Heart right ventricle (tissue), 16 donors: ENCODE measurements at regions not wholly inside any gene's neighbourhood (a gene's known extent, or its start where the extent isn't known, plus 50 kb on each side); places are given as distances from the start of the nearest gene placed in this dataset.

Source experiments
- ATAC-seq, 8 donors: fragments of 200-7000 bp; cut with Tn5 transposase; one replicate each; pipeline ENCODE4 v1.9.1; 2020; ENCODE audit warnings: mild to moderate bottlenecking in 8 of 8, moderate library complexity in 8 of 8, moderate number of reproducible peaks in 1 of 8
- DNase-seq, 2 donors: peaks; one replicate each; pipeline ENCODE4 v3.0.0-alpha.2; 2020
- H3K27ac ChIP-seq, 10 donors: fragments of 200-600 bp; sonication (generic) in 2 of 10; one replicate each; pipeline versions ENCODE4 v1.5.0 to v1.8.0; 2020 to 2022; ENCODE audit warnings: mild to moderate bottlenecking in 3 of 10
- H3K27me3 ChIP-seq, 7 donors: fragments of 200-600 bp; one replicate each; pipeline ENCODE4 v1.8.0; 2021 to 2022; ENCODE audit warnings: mild to moderate bottlenecking in 2 of 7
- H3K36me3 ChIP-seq, 9 donors: fragments of 200-600 bp; sonication (generic) in 1 of 9; one replicate each; pipeline versions ENCODE4 v1.5.0 to v1.8.0; 2020 to 2022; ENCODE audit warnings: mild to moderate bottlenecking in 2 of 9
- H3K4me1 ChIP-seq, 9 donors: fragments of 200-600 bp; sonication (generic) in 1 of 9; one replicate each; pipeline versions ENCODE4 v1.5.0 to v1.8.0; 2020 to 2022; ENCODE audit warnings: mild to moderate bottlenecking in 4 of 9
- H3K4me3 ChIP-seq, 10 donors: fragments of 200-600 bp; sonication (generic) in 2 of 10; one replicate each; pipeline versions ENCODE4 v1.5.0 to v1.8.0; 2020 to 2022; ENCODE audit warnings: mild to moderate bottlenecking in 7 of 10, moderate library complexity in 2 of 10
- H3K9me3 ChIP-seq, 11 donors: fragments of 200-600 bp in 10 of 11; sonication (generic) in 2 of 11; one replicate each; pipeline versions ENCODE4 v1.5.0 to v1.8.0; 2013 to 2022; ENCODE audit warnings: mild to moderate bottlenecking in 2 of 11, control low read depth in 1 of 11, moderate library complexity in 1 of 11
- WGBS, 2 donors: extraction: QIAGEN DNeasy Blood & Tissue Kit; methylation state at CpG; one replicate each; pipeline ENCODE4 v1.1.7; 2013; ENCODE audit warnings: inconsistent platforms in 1 of 2; 5-methylcytosine and 5-hydroxymethylcytosine counted together
- intact Hi-C, 10 donors: fragments of 100-400 bp; cut with DNase I; formaldehyde crosslinking; loops; one replicate each; pipeline versions ENCODE4 v1.11.1 to v1.14.2; 2022
- TF ChIP-seq, protein P1 (sequence below), 9 donors: fragments of 200-600 bp; sonication (generic) in 2 of 9; IDR thresholded peaks; one replicate each; pipeline versions ENCODE4 v1.5.0 to v1.8.0; 2021 to 2022; ENCODE audit warnings: antibody characterized with exemption in 9 of 9, mild to moderate bottlenecking in 5 of 9, moderate library complexity in 1 of 9
- donor health status: Arrhythmogenic right ventricular cardiomyopathy.
- donor health status: ischemic (EF 13 %, LVEDD 7.1; RV severe dilation, severe dysfunction).
- donor health status: healthy with polysubstance abuse.
- donor health status: DM: no; HTN: yes; CAD: no.
- donor health status: DM: no; HTN: no; CAD: no.
- donor health status: ischemic (EF 25% LVEDD 6.9; RV normal size, moderate dysfunction).
- donor health status: ischemic (EF 25% LVEDD 5.7; RV mildly dilated, moderate dysfunction).
- donor health status: healthy.
- donor health status: DM: yes; HTN: yes; CAD: no.
- donor health status: Ischemic cardiomyopathy.
- donor health status: ischemic (EF 35%, LVEDD 5.7; RV mildly dilated, moderate dysfunction).
- donor health status: nonischemic (EF 11% LVEDD 7.7; RV severe dilation, severe dysfunction).
- donor health status: DM: yes; HTN: yes; CAD: no.
- donor health status: PGD.
- donor health status: ischemic (EF 29% LVEDD 5.4; RV normal size, mild dysfunction).
- donor health status: nonischemic (EF 23%, LVEDD 6.1; RV moderate dilation, normal function).

- Histone ChIP-seq H3K27ac (no peak overlapping the region), H3K4me1 (peaks cover 0 to 21% (median 12%) of the 10 kb centered on the region in 9 donors), H3K27me3 (no peaks in the 10 kb centered on the region), H3K36me3 (no peaks in the 10 kb centered on the region), H3K9me3 (peaks cover 0 to 11% (median 0%) of the 10 kb centered on the region in 11 donors), H3K4me3 (no peak overlapping the region)
- TF ChIP-seq, protein P1, sequence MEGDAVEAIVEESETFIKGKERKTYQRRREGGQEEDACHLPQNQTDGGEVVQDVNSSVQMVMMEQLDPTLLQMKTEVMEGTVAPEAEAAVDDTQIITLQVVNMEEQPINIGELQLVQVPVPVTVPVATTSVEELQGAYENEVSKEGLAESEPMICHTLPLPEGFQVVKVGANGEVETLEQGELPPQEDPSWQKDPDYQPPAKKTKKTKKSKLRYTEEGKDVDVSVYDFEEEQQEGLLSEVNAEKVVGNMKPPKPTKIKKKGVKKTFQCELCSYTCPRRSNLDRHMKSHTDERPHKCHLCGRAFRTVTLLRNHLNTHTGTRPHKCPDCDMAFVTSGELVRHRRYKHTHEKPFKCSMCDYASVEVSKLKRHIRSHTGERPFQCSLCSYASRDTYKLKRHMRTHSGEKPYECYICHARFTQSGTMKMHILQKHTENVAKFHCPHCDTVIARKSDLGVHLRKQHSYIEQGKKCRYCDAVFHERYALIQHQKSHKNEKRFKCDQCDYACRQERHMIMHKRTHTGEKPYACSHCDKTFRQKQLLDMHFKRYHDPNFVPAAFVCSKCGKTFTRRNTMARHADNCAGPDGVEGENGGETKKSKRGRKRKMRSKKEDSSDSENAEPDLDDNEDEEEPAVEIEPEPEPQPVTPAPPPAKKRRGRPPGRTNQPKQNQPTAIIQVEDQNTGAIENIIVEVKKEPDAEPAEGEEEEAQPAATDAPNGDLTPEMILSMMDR (IDR thresholded peaks at IDR 0.05), result no peak
- intact Hi-C loops, result no loop called here
- DNase-seq (no peak), ATAC-seq (no peak)
- WGBS, 2 donors, result 97 to 99% methylated on average over 8 of the region's 8 CpGs
Observed at GRCh38 chr5:124257048-124257447, 489.4 kb downstream of the ZNF608 start.

DNA sequence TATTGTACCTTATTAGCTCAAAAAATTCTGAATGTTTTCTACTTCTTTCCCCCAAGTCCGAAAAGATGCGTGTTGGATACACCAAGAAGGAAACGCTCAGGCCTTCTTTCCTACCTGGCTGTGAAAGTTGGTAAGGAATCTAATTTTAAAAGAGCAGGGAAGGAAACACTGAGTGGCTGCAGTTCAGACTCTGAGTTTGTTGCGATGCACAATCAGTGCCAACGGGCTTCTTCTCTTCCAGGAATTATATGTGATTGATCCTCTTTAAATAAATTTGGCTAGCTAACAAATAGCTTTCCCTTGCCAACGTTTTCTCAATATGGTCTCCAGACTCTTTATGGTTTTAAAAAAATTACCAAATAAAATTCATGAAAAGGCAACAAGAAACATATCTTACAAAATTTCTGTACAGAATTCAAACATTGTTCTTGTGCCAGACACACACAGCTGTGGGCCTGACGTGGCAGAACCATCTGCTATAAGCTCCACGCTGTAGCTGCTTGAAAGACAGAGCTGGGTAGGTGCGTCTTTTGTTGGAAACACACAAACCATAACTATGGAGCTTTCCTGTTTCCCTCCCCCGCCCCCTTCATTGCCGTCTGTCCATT is 493.1 kb downstream of the ZNF608 start:
- peaks cover 0 to 20% (median 10%) of the 10 kb centered on the region in 9 donors for H3K4me1 ChIP-seq
- TF ChIP-seq, protein P1 (IDR thresholded peaks at IDR 0.05), result no peak
- no peaks in the 10 kb centered on the region for H3K36me3 ChIP-seq
- H3K4me3 ChIP-seq, result no peak overlapping the region
- intact Hi-C loops, result no loop called here
- DNase-seq, result no peak
- peaks cover 0 to 19% (median 2%) of the 10 kb centered on the region in 11 donors for H3K9me3 ChIP-seq
- H3K27ac ChIP-seq, result no peak overlapping the region
- no peaks in the 10 kb centered on the region for H3K27me3 ChIP-seq
- 64 to 76% methylated on average over 11 of the region's 11 CpGs for WGBS, 2 donors
- no peak for ATAC-seq

DNA sequence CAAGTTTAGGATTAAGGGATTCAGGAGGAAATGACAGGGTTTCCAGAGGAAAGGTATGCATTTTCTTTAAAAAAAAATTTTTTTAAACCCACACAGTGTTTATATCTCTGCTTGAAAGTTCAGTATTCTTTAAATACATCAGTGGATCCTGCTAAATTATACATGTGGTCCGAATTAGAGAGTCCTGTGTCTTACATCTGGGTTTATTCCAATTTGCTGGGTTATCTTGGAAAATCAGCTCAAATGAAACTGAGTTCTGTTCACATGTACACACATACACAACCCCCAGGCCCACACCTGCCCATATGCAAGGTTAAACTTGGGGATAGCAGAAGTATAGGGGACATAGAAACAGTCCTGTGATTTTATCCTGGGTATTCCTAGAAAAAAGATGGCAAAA is 493.7 kb downstream of the ZNF608 start:
- 90% methylated on average over 1 of the region's 1 CpG for WGBS, 2 donors
- TF ChIP-seq, protein P1 (IDR thresholded peaks at IDR 0.05), result no peak
- Histone ChIP-seq H3K36me3 (no peaks in the 10 kb centered on the region), H3K4me1 (peaks cover 0 to 20% (median 10%) of the 10 kb centered on the region in 9 donors), H3K27me3 (no peaks in the 10 kb centered on the region), H3K27ac (no peak overlapping the region), H3K4me3 (no peak overlapping the region), H3K9me3 (peaks cover 0 to 24% (median 3%) of the 10 kb centered on the region in 11 donors)
- no peak for ATAC-seq
- intact Hi-C loops, result no loop called here
- no peak for DNase-seq

DNA sequence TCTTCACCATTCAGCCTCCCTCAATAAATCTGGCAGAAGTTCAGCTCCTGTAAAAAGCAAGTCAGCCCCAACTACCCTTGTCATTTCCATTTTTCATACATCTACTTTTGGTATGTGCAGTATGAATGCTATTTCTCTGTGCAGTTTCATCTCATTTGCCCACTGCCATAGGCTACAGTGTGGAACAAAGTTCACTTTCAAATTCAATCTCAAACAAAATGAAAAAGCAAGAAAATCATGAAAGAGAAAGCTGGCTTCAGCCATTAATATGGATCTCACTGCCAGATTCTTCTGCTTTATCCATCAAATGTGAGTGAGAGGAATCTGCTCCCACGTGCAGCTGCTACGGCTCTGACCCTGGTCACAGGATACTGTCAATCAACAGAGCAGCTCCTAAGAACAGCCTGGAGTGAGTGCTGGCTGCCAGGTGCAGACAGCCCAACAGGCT is 494.2 kb downstream of the ZNF608 start:
- Histone ChIP-seq H3K4me1 (peaks cover 0 to 20% (median 10%) of the 10 kb centered on the region in 9 donors), H3K4me3 (no peak overlapping the region), H3K27ac (no peak overlapping the region), H3K36me3 (no peaks in the 10 kb centered on the region), H3K9me3 (peaks cover 0 to 30% (median 5%) of the 10 kb centered on the region in 11 donors), H3K27me3 (no peaks in the 10 kb centered on the region)
- WGBS, 2 donors, result 8 to 11% methylated on average over 2 of the region's 2 CpGs
- ATAC-seq, result peak in 2 of 8 donors; percentile 24 to 53
- TF ChIP-seq, protein P1 (IDR thresholded peaks at IDR 0.05), result no peak
- intact Hi-C loops, result no loop called here
- no peak for DNase-seq
